ENCODE measurements at regions not wholly inside any gene's neighbourhood (a gene's known extent, or its start where the extent isn't known, plus 50 kb on each side); places are given as distances from the start of the nearest gene placed in this dataset.

- intact Hi-C loops (cut with micrococcal nuclease), result no loop called here
Measured at GRCh38 chr12:75900226-75900625, 131.3 kb downstream of the PHLDA1 start.

GRCh38 chr12:75894965-75895754 is 136.4 kb downstream of the PHLDA1 start:
- ATAC-seq (no peak), DNase-seq (no peak)
- H3K36me3 Mint-ChIP-seq (ENCODE audit: low read depth), result no peaks in the 10 kb centered on the region
- no peaks in the 10 kb centered on the region for H3K4me1 Mint-ChIP-seq (ENCODE audit: low read depth)
- H3K27ac Mint-ChIP-seq, result no peak overlapping the region
- CTCF ChIA-PET, result interaction anchor here (0.8 kb wide), 1 partner anchor 18 kb away, joined by 3 read pairs; no protein-coding TSS in a partner anchor
- no peaks in the 10 kb centered on the region for H3K9me3 Mint-ChIP-seq
- peaks cover 19% of the 10 kb centered on the region for H3K27me3 Mint-ChIP-seq
- intact Hi-C loops (cut with micrococcal nuclease), result no loop called here
- POLR2A ChIA-PET, result no interaction called here
- no peak overlapping the region for H3K4me3 Mint-ChIP-seq
- TF ChIP-seq, protein P1, sequence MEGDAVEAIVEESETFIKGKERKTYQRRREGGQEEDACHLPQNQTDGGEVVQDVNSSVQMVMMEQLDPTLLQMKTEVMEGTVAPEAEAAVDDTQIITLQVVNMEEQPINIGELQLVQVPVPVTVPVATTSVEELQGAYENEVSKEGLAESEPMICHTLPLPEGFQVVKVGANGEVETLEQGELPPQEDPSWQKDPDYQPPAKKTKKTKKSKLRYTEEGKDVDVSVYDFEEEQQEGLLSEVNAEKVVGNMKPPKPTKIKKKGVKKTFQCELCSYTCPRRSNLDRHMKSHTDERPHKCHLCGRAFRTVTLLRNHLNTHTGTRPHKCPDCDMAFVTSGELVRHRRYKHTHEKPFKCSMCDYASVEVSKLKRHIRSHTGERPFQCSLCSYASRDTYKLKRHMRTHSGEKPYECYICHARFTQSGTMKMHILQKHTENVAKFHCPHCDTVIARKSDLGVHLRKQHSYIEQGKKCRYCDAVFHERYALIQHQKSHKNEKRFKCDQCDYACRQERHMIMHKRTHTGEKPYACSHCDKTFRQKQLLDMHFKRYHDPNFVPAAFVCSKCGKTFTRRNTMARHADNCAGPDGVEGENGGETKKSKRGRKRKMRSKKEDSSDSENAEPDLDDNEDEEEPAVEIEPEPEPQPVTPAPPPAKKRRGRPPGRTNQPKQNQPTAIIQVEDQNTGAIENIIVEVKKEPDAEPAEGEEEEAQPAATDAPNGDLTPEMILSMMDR (IDR thresholded peaks at IDR 0.05), result no peak

More at GRCh38 chr12:75900226-75900625, 131.3 kb downstream of the PHLDA1 start:
- DNase-seq (no peak), ATAC-seq (no peak)
- Mint-ChIP-seq H3K4me3 (no peak overlapping the region), H3K36me3 (ENCODE audit: low read depth) (no peaks in the 10 kb centered on the region), H3K4me1 (ENCODE audit: low read depth) (no peaks in the 10 kb centered on the region), H3K9me3 (no peaks in the 10 kb centered on the region), H3K27ac (no peak overlapping the region), H3K27me3 (peaks cover 11% of the 10 kb centered on the region)
- TF ChIP-seq, protein P1 (IDR thresholded peaks at IDR 0.05), result no peak
- POLR2A ChIA-PET, result interaction anchor here (1.0 kb wide), 1 partner anchor 30 kb away, joined by 3 read pairs; no protein-coding TSS in a partner anchor
- CTCF ChIA-PET, result interaction anchor here (1.1 to 1.2 kb wide), 2 partner anchors 19 to 68 kb away, joined by 3 read pairs; no protein-coding TSS in a partner anchor

DNA sequence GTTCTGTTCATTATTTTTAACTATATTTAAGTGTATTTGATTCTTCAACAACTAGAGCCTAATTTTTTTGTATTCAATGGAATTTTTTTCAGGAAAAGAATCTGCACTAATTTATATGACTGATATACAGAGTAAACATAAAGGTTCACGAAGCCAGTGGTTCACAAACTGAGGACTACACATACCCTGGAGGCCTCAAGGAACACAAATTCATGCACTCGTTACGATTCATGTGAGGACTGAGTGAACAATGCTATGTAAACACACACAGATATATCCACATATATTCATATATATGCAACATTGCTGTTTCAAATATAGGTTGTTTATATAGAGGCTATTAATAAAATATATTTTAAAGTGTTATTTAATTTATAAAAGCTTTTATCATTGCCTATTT is 137.8 kb downstream of the PHLDA1 start:
- Mint-ChIP-seq H3K9me3 (no peaks in the 10 kb centered on the region), H3K27ac (no peak overlapping the region), H3K4me1 (ENCODE audit: low read depth) (peaks cover 4% of the 10 kb centered on the region), H3K4me3 (no peak overlapping the region), H3K27me3 (peaks cover 23% of the 10 kb centered on the region), H3K36me3 (ENCODE audit: low read depth) (no peaks in the 10 kb centered on the region)
- ChIA-PET CTCF (no interaction called here), POLR2A (no interaction called here)
- DNase-seq (no peak), ATAC-seq (no peak)
- TF ChIP-seq, protein P1 (IDR thresholded peaks at IDR 0.05), result no peak
- intact Hi-C loops (cut with micrococcal nuclease), result no loop called here

- CTCF ChIA-PET, result no interaction called here
- H3K27ac Mint-ChIP-seq, result no peak overlapping the region
Measured at GRCh38 chr12:75892731-75893408, 138.7 kb downstream of the PHLDA1 start.

More at GRCh38 chr12:75892731-75893408, 138.7 kb downstream of the PHLDA1 start:
- no peaks in the 10 kb centered on the region for H3K9me3 Mint-ChIP-seq
- POLR2A ChIA-PET, result no interaction called here
- intact Hi-C loops (cut with micrococcal nuclease), result no loop called here
- H3K36me3 Mint-ChIP-seq (ENCODE audit: low read depth), result no peaks in the 10 kb centered on the region
- DNase-seq (no peak), ATAC-seq (no peak)
- peaks cover 26% of the 10 kb centered on the region for H3K27me3 Mint-ChIP-seq
- TF ChIP-seq, protein P1 (IDR thresholded peaks at IDR 0.05), result no peak
- peaks cover 8% of the 10 kb centered on the region for H3K4me1 Mint-ChIP-seq (ENCODE audit: low read depth)
- H3K4me3 Mint-ChIP-seq, result no peak overlapping the region

Measured in activated CD8-positive, alpha-beta T cell treated with anti-CD3 and anti-CD28 coated beads for 36 hours (primary cell).